GM12878 (cell line): ENCODE measurements at regions not wholly inside any gene's neighbourhood (a gene's known extent, or its start where the extent isn't known, plus 50 kb on each side); places are given as distances from the start of the nearest gene placed in this dataset.

ENCODE experiments used
- ATAC-seq: fragments of 200-7000 bp; cut with Tn5 transposase; 3 replicates; pipeline ENCODE4 v1.9.1; 2020; ENCODE audit warnings: mild to moderate bottlenecking, moderate library complexity
- BruUV-seq: library from RNA; stranded (reverse); fragments of 400-500 nt; replicated peaks from 2 replicates; lab custom pipeline; 2021; lab: Mats Ljungman, UMichigan
- CTCF ChIA-PET: fragments of 300-600 bp; sonication (Branson Sonifier 250); formaldehyde crosslinking; extraction: SDS; loops from one replicate; lab custom pipeline; 2021; ENCODE audit warnings: inconsistent platforms; lab: Yijun Ruan, JAX
- POLR2A ChIA-PET: fragments of 350-600 bp; formaldehyde crosslinking; extraction: SDS; loops from one replicate; lab custom pipeline; 2021; ENCODE audit warnings: inconsistent platforms; lab: Charles Lee
- RAD21 ChIA-PET: fragments of 300-600 bp; sonication (Branson Sonifier 250); formaldehyde crosslinking; loops from one replicate; lab custom pipeline; 2023; ENCODE audit warnings: antibody characterized with exemption; ENCODE audit not compliant: unreplicated experiment; lab: Charles Lee
- SMC1A ChIA-PET: fragments of 300-600 bp; sonication (Branson Sonifier 250); formaldehyde crosslinking; loops from one replicate; lab custom pipeline; 2023; ENCODE audit not compliant: unreplicated experiment, uncharacterized antibody; lab: Charles Lee
- DNase-seq: peaks from one replicate; pipeline ENCODE4 v3.0.0-alpha.2; 2011; ENCODE audit warnings: low read depth, low spot score
- FAIRE-seq: peaks from 3 replicates; lab custom pipeline; 2011; peaks lifted over from hg19 to GRCh38; lab: Jason Lieb, UNC
- H2AFZ ChIP-seq: 2 replicates; pipeline ENCODE4 v1.6.0; 2011; ENCODE audit warnings: low read depth, low read length, control low read depth; ENCODE audit not compliant: control insufficient read depth
- H3K27ac ChIP-seq: 2 replicates; pipeline ENCODE4 v1.5.1; 2011; ENCODE audit warnings: control low read depth; ENCODE audit not compliant: control insufficient read depth, insufficient read depth
- H3K27me3 ChIP-seq, 2 experiments: replicated peaks in 1 of 2; 2 replicates each; pipeline versions ENCODE4 v1.6.0 to v1.6.1; 2011; ENCODE audit warnings: low read length in 1 of 2; ENCODE audit not compliant: control insufficient read depth in 2 of 2, insufficient read depth in 2 of 2
- H3K36me3 ChIP-seq, 2 experiments: 2 replicates each; pipeline ENCODE4 v1.5.1; 2011; ENCODE audit warnings: low read length in 1 of 2; ENCODE audit not compliant: control insufficient read depth in 2 of 2, insufficient read depth in 2 of 2
- H3K4me1 ChIP-seq: 2 replicates; pipeline ENCODE4 v1.6.1; 2011; ENCODE audit warnings: mild to moderate bottlenecking, low read length, moderate library complexity, mixed read lengths; ENCODE audit not compliant: control insufficient read depth, insufficient read depth
- H3K4me2 ChIP-seq: 2 replicates; pipeline ENCODE4 v1.6.0; 2011; ENCODE audit warnings: control low read depth; ENCODE audit not compliant: control insufficient read depth, insufficient read depth
- H3K4me3 ChIP-seq: fragments of 200-600 bp; sonication (generic); 2 replicates; pipeline ENCODE4 v1.5.1; 2016
- H3K79me2 ChIP-seq: 2 replicates; pipeline ENCODE4 v1.6.0; 2011; ENCODE audit warnings: low read length; ENCODE audit not compliant: control insufficient read depth, insufficient read depth
- H3K9ac ChIP-seq: 2 replicates; pipeline ENCODE4 v1.8.0; 2011; ENCODE audit warnings: low read length, control low read depth, mixed read lengths; ENCODE audit not compliant: control insufficient read depth, insufficient read depth
- H3K9me3 ChIP-seq: replicated peaks from 3 replicates; pipeline ENCODE4 v1.5.1; 2011; ENCODE audit warnings: mild to moderate bottlenecking, low read length; ENCODE audit not compliant: control insufficient read depth, insufficient read depth
- H4K20me1 ChIP-seq: 2 replicates; pipeline ENCODE4 v1.6.0; 2011; ENCODE audit not compliant: control insufficient read depth, insufficient read depth
- EED ChIP-seq: sonication (generic); IDR thresholded peaks from 2 replicates; pipeline ENCODE4 v1.6.1; 2016; ENCODE audit warnings: antibody characterized with exemption, low read depth
- KLF5 ChIP-seq: fragments of 450-650 bp; IDR thresholded peaks from 2 replicates; pipeline ENCODE4 v1.6.1; 2014; ENCODE audit warnings: mild to moderate bottlenecking; ENCODE audit not compliant: partially characterized antibody
- NBN ChIP-seq: fragments of 450-650 bp; IDR thresholded peaks from 2 replicates; pipeline ENCODE4 v1.6.1; 2016
- NFIC ChIP-seq: IDR thresholded peaks from 2 replicates; pipeline ENCODE4 v1.6.1; 2012; ENCODE audit warnings: low read depth, mild to moderate bottlenecking, inconsistent platforms, low read length, moderate library complexity
- NFXL1 ChIP-seq: fragments of 450-650 bp; IDR thresholded peaks from 2 replicates; pipeline ENCODE4 v1.6.1; 2017; ENCODE audit warnings: antibody characterized with exemption, mild to moderate bottlenecking, borderline replicate concordance
- NR2C1 ChIP-seq: fragments of 450-650 bp; IDR thresholded peaks from 2 replicates; pipeline ENCODE4 v1.6.1; 2017; ENCODE audit warnings: antibody characterized with exemption, mild to moderate bottlenecking, moderate library complexity
- POLR2AphosphoS5 ChIP-seq: IDR thresholded peaks from 2 replicates; pipeline ENCODE4 v1.6.1; 2011; ENCODE audit warnings: mild to moderate bottlenecking, low read length, inconsistent platforms
- SP1 ChIP-seq: IDR thresholded peaks from one replicate; pipeline ENCODE4 v1.6.1; 2011; ENCODE audit warnings: low read depth, low read length
- SPI1 ChIP-seq: IDR thresholded peaks from 2 replicates; pipeline ENCODE4 v1.6.1; 2011; ENCODE audit warnings: low read depth, mild to moderate bottlenecking, low read length, moderate library complexity, borderline replicate concordance; ENCODE audit not compliant: insufficient read depth
- TARDBP ChIP-seq: IDR thresholded peaks from 2 replicates; pipeline ENCODE4 v1.6.1; 2016; ENCODE audit warnings: borderline replicate concordance
- ZBED1 ChIP-seq: IDR thresholded peaks from 2 replicates; pipeline ENCODE4 v1.6.1; 2016; ENCODE audit warnings: borderline replicate concordance
- ZNF274 ChIP-seq: IDR thresholded peaks from one replicate; pipeline ENCODE4 v1.8.0; 2011; ENCODE audit not compliant: insufficient read length, insufficient read depth
- WGBS: methylation state at CpG from one replicate; pipeline ENCODE4 v1.1.6; 2016; ENCODE audit warnings: low lambda C conversion rate; ENCODE audit not compliant: insufficient replicate concordance, insufficient coverage; ENCODE audit errors: missing lambda C conversion rate; 5-methylcytosine and 5-hydroxymethylcytosine counted together
- in situ Hi-C: fragments of 300-500 bp; cut with MboI; formaldehyde crosslinking; loops from 9 replicates; pipeline ENCODE4 v1.14.3; 2018; ENCODE audit warnings: mixed read lengths
- intact Hi-C: fragments of 100-400 bp; cut with micrococcal nuclease; formaldehyde crosslinking; loops from one replicate; pipeline ENCODE4 v1.14.2; 2022; ENCODE audit not compliant: unreplicated experiment
- TF ChIP-seq, protein P1 (sequence below): IDR thresholded peaks from 2 replicates; pipeline ENCODE4 v1.6.1; 2011; ENCODE audit warnings: borderline replicate concordance, low read depth, mild to moderate bottlenecking, moderate library complexity, mixed read lengths, low read length; ENCODE audit not compliant: insufficient read depth; ENCODE audit errors: extremely low read length

- TF ChIP-seq NR2C1, result no peak
- no peak for TF ChIP-seq NFIC
- no peak for TF ChIP-seq NBN
Measured at GRCh38 chr5:40397976-40398375, 281.7 kb upstream of the PTGER4 start (continued).

GRCh38 chr5:40397091-40397490, 282.6 kb upstream of the PTGER4 start:
- no peak overlapping the region for H3K27ac ChIP-seq
- DNase-seq, result no peak
- H3K9me3 ChIP-seq, result no peaks in the 10 kb centered on the region; the same call in 2 of the 3 replicates
- peaks cover 2% of the 10 kb centered on the region; the same call in 1 of the 2 replicates for H3K4me1 ChIP-seq
- H2AFZ ChIP-seq, result no peak overlapping the region
- ChIA-PET RAD21 (no interaction called here), SMC1A (no interaction called here), CTCF (no interaction called here), POLR2A (no interaction called here)
- no peaks in the 10 kb centered on the region; a peak in 2 of 4 replicates for H3K27me3 ChIP-seq
- H3K4me3 ChIP-seq, result no peak overlapping the region
- WGBS, result 48% methylated on average over 2 of the region's 2 CpGs
- ATAC-seq, result no peak
- intact Hi-C loops (no loop called here), in situ Hi-C loops (no loop called here)
- H3K36me3 ChIP-seq, result no peaks in the 10 kb centered on the region
- no peaks in the 10 kb centered on the region for H4K20me1 ChIP-seq
- H3K9ac ChIP-seq, result no peak overlapping the region
- BruUV-seq, result no TSS peak
- no peak overlapping the region for H3K4me2 ChIP-seq
- FAIRE-seq, result no peak
- TF ChIP-seq ZNF274 (no peak), ZBED1 (no peak), NFXL1 (no peak), KLF5 (no peak), POLR2AphosphoS5 (no peak), SP1 (no peak), EED (no peak), SPI1 (no peak), TARDBP (no peak)
- TF ChIP-seq, protein P1, sequence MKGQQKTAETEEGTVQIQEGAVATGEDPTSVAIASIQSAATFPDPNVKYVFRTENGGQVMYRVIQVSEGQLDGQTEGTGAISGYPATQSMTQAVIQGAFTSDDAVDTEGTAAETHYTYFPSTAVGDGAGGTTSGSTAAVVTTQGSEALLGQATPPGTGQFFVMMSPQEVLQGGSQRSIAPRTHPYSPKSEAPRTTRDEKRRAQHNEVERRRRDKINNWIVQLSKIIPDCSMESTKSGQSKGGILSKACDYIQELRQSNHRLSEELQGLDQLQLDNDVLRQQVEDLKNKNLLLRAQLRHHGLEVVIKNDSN, result no peak
- H3K79me2 ChIP-seq, result no peaks in the 10 kb centered on the region
